Central memory CD4-positive, alpha-beta T cell (primary cell): ENCODE measurements at regions not wholly inside any gene's neighbourhood (a gene's known extent, or its start where the extent isn't known, plus 50 kb on each side); places are given as distances from the start of the nearest gene placed in this dataset.

Source experiments
- DNase-seq: peaks from one replicate; pipeline ENCODE4 v3.0.0; 2022

- DNase-seq = no peak
These were observed 51.5 kb downstream of the SST start for GRCh38 chr3:187618722-187619121.

GRCh38 chr3:187617213-187617612 lies 53.0 kb downstream of the SST start:
- DNase-seq = no peak

GRCh38 chr3:187616307-187616972 lies 53.8 kb downstream of the SST start:
- peak; percentile 19 for DNase-seq

GRCh38 chr3:187615630-187616029 lies 54.6 kb downstream of the SST start:
- no peak for DNase-seq

- no peak for DNase-seq
These were observed 57.5 kb downstream of the SST start for GRCh38 chr3:187612656-187613055.

GRCh38 chr3:187610981-187611511 lies 59.1 kb downstream of the SST start:
- no peak for DNase-seq

- no peak for DNase-seq
These were observed 75.9 kb downstream of the SST start for GRCh38 chr3:187594272-187594671.

- no peak for DNase-seq
These were observed 76.7 kb downstream of the SST start for GRCh38 chr3:187593451-187593850.

- DNase-seq = no peak
These were observed 79.2 kb downstream of the SST start for GRCh38 chr3:187590861-187591576.

GRCh38 chr3:187587076-187587475 lies 83.1 kb downstream of the SST start:
- DNase-seq = no peak

- DNase-seq = no peak
These were observed 84.0 kb downstream of the SST start for GRCh38 chr3:187586226-187586625.

- no peak for DNase-seq
These were observed 97.8 kb downstream of the SST start for GRCh38 chr3:187572441-187572840.

- DNase-seq = no peak
These were observed 98.5 kb downstream of the SST start for GRCh38 chr3:187571701-187572100.

- DNase-seq = no peak
These were observed 99.4 kb downstream of the SST start for GRCh38 chr3:187570776-187571175.

- DNase-seq = no peak
These were observed 102.0 kb downstream of the SST start for GRCh38 chr3:187568171-187568570.

GRCh38 chr3:187567661-187568121 lies 102.5 kb downstream of the SST start:
- DNase-seq = no peak

- no peak for DNase-seq
These were observed 103.2 kb downstream of the SST start for GRCh38 chr3:187567021-187567420.

- no peak for DNase-seq
These were observed 104.5 kb downstream of the SST start for GRCh38 chr3:187565701-187566100.

GRCh38 chr3:187558990-187559389 lies 111.2 kb downstream of the SST start:
- DNase-seq = no peak

GRCh38 chr3:187551416-187551815 lies 118.8 kb downstream of the SST start:
- no peak for DNase-seq

- no peak for DNase-seq
These were observed 119.7 kb downstream of the SST start for GRCh38 chr3:187550446-187550845.

GRCh38 chr3:187545366-187545765 lies 124.8 kb downstream of the SST start:
- DNase-seq = no peak

GRCh38 chr3:187544326-187544725 lies 125.9 kb downstream of the SST start:
- no peak for DNase-seq

- DNase-seq = no peak
These were observed 129.3 kb downstream of the SST start for GRCh38 chr3:187540847-187541246.
